ENCODE measurements at regions not wholly inside any gene's neighbourhood (a gene's known extent, or its start where the extent isn't known, plus 50 kb on each side); places are given as distances from the start of the nearest gene placed in this dataset.

GRCh38 chr3:55339390-55339789, 147.7 kb downstream of the WNT5A start:
- Histone ChIP-seq H3K36me3 (replicated peaks in 1 of 2; ENCODE audit: insufficient read depth in 1 of 2, low read depth in 2 of 2) (no peaks in the 10 kb centered on the region), H3K9me3 (no peaks in the 10 kb centered on the region), H3K4me1 (no peaks in the 10 kb centered on the region), H3K27me3 (no peaks in the 10 kb centered on the region), H3K27ac (no peak overlapping the region), H3K4me3 (no peak overlapping the region)
- DNase-seq, result no peak
- no peak for ATAC-seq
- WGBS, 2 donors, result 62 to 70% methylated on average over 3 of the region's 3 CpGs
- intact Hi-C loops (cut with DNase I), result no loop called here
- no peak for TF ChIP-seq CTCF (IDR thresholded peaks at IDR 0.05)
- no peak for TF ChIP-seq POLR2A (IDR thresholded peaks at IDR 0.05)

GRCh38 chr3:55337641-55338180, 149.4 kb downstream of the WNT5A start:
- Histone ChIP-seq H3K36me3 (replicated peaks in 1 of 2; ENCODE audit: insufficient read depth in 1 of 2, low read depth in 2 of 2) (no peaks in the 10 kb centered on the region), H3K4me3 (no peak overlapping the region), H3K9me3 (no peaks in the 10 kb centered on the region), H3K4me1 (no peaks in the 10 kb centered on the region), H3K27me3 (no peaks in the 10 kb centered on the region), H3K27ac (no peak overlapping the region)
- no peak for TF ChIP-seq POLR2A (IDR thresholded peaks at IDR 0.05)
- no peak for TF ChIP-seq CTCF (IDR thresholded peaks at IDR 0.05)
- DNase-seq (no peak), ATAC-seq (no peak)
- intact Hi-C loops (cut with DNase I), result no loop called here
- 63 to 66% methylated on average over 10 of the region's 10 CpGs for WGBS, 2 donors

- DNase-seq (no peak), ATAC-seq (no peak)
- no peak overlapping the region for H3K27ac ChIP-seq
- TF ChIP-seq CTCF (IDR thresholded peaks at IDR 0.05), result no peak
- no peak for TF ChIP-seq POLR2A (IDR thresholded peaks at IDR 0.05)
- H3K27me3 ChIP-seq, result no peaks in the 10 kb centered on the region
- intact Hi-C loops (cut with DNase I), result no loop called here
- H3K36me3 ChIP-seq (replicated peaks in 1 of 2; ENCODE audit: insufficient read depth in 1 of 2, low read depth in 2 of 2), result no peaks in the 10 kb centered on the region
- no peaks in the 10 kb centered on the region for H3K4me1 ChIP-seq
- H3K4me3 ChIP-seq, result no peak overlapping the region
- H3K9me3 ChIP-seq, result no peaks in the 10 kb centered on the region
These were observed 153.2 kb downstream of the WNT5A start for GRCh38 chr3:55333923-55334322.

- no peak overlapping the region for H3K27ac ChIP-seq
- intact Hi-C loops (cut with DNase I), result no loop called here
- WGBS, 2 donors, result 65 to 67% methylated on average over 4 of the region's 4 CpGs
- H3K9me3 ChIP-seq, result no peaks in the 10 kb centered on the region
- ATAC-seq (no peak), DNase-seq (no peak)
- TF ChIP-seq CTCF (IDR thresholded peaks at IDR 0.05), result no peak
- TF ChIP-seq POLR2A (IDR thresholded peaks at IDR 0.05), result no peak
- H3K4me1 ChIP-seq, result no peaks in the 10 kb centered on the region
- no peaks in the 10 kb centered on the region for H3K27me3 ChIP-seq
- H3K36me3 ChIP-seq (replicated peaks in 1 of 2; ENCODE audit: insufficient read depth in 1 of 2, low read depth in 2 of 2), result no peaks in the 10 kb centered on the region
- H3K4me3 ChIP-seq, result no peak overlapping the region
These were observed 154.1 kb downstream of the WNT5A start for GRCh38 chr3:55333046-55333445.

GRCh38 chr3:55332176-55332575, 154.9 kb downstream of the WNT5A start:
- WGBS, 2 donors, result 72 to 76% methylated on average over 8 of the region's 8 CpGs
- Histone ChIP-seq H3K9me3 (no peaks in the 10 kb centered on the region), H3K27me3 (no peaks in the 10 kb centered on the region), H3K4me3 (no peak overlapping the region), H3K36me3 (replicated peaks in 1 of 2; ENCODE audit: insufficient read depth in 1 of 2, low read depth in 2 of 2) (no peaks in the 10 kb centered on the region), H3K4me1 (no peaks in the 10 kb centered on the region), H3K27ac (no peak overlapping the region)
- intact Hi-C loops (cut with DNase I), result no loop called here
- no peak for DNase-seq
- no peak for ATAC-seq
- TF ChIP-seq POLR2A (IDR thresholded peaks at IDR 0.05) (no peak), CTCF (IDR thresholded peaks at IDR 0.05) (no peak)

Measured in body of pancreas (tissue), 4 donors.